ENCODE measurements at regions not wholly inside any gene's neighbourhood (a gene's known extent, or its start where the extent isn't known, plus 50 kb on each side); places are given as distances from the start of the nearest gene placed in this dataset.

DNA sequence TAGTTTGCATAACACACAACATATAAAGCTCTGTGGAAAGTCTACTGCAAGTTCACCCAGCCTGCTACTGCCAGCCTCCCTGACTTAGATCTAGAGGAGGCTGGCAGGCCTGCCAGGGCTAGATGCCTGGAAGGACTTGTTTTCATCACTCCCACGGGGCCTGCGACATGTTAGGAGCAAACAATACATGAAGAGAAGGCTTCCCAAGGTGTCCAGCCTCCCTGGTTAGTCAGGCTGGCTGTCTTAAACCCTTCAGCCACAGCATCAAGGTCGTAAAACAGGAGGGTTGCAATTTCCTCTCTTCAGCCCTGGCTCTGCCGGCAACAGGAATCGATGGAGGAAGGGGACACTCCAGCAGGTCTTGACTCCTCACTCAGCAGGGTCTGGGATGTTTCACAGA, 104.5 kb downstream of the NGF start:
- TF ChIP-seq, protein P1, sequence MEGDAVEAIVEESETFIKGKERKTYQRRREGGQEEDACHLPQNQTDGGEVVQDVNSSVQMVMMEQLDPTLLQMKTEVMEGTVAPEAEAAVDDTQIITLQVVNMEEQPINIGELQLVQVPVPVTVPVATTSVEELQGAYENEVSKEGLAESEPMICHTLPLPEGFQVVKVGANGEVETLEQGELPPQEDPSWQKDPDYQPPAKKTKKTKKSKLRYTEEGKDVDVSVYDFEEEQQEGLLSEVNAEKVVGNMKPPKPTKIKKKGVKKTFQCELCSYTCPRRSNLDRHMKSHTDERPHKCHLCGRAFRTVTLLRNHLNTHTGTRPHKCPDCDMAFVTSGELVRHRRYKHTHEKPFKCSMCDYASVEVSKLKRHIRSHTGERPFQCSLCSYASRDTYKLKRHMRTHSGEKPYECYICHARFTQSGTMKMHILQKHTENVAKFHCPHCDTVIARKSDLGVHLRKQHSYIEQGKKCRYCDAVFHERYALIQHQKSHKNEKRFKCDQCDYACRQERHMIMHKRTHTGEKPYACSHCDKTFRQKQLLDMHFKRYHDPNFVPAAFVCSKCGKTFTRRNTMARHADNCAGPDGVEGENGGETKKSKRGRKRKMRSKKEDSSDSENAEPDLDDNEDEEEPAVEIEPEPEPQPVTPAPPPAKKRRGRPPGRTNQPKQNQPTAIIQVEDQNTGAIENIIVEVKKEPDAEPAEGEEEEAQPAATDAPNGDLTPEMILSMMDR (IDR thresholded peaks at IDR 0.05; ENCODE audit: low read depth, low read length, poor library complexity, severe bottlenecking): no peak
- TF ChIP-seq EZH2phosphoT487 (IDR thresholded peaks at IDR 0.05; ENCODE audit: borderline replicate concordance, low read length): no peak

All from DOHH2 (cell line).